Panc1 (cell line): ENCODE measurements at regions not wholly inside any gene's neighbourhood (a gene's known extent, or its start where the extent isn't known, plus 50 kb on each side); places are given as distances from the start of the nearest gene placed in this dataset.

ENCODE experiments used
- ATAC-seq: fragments of 200-7000 bp; cut with Tn5 transposase; 2 replicates; pipeline ENCODE4 v1.9.1; 2020; ENCODE audit warnings: mild to moderate bottlenecking, moderate library complexity
- BruUV-seq: library from RNA; stranded (reverse); fragments of 400-500 nt; replicated peaks from 2 replicates; lab custom pipeline; 2021; lab: Mats Ljungman, UMichigan
- CTCF ChIA-PET: fragments of 300-600 bp; sonication (Branson Sonifier 250); formaldehyde crosslinking; loops from one replicate; lab custom pipeline; 2022; ENCODE audit warnings: antibody characterized with exemption; lab: Charles Lee
- POLR2A ChIA-PET: fragments of 300-600 bp; sonication (Branson Sonifier 250); formaldehyde crosslinking; loops from one replicate; lab custom pipeline; 2022; ENCODE audit warnings: antibody characterized with exemption; lab: Charles Lee
- DNase-seq: peaks from one replicate; pipeline ENCODE4 v3.0.0-alpha.2; 2010; ENCODE audit warnings: low read depth, low spot score
- H3K27ac ChIP-seq: 2 replicates; pipeline ENCODE4 v1.5.1; 2011; ENCODE audit warnings: mild to moderate bottlenecking, low read length, inconsistent platforms
- H3K27me3 ChIP-seq: fragments of 200-500 bp; sonication (Bioruptor generic); 2 replicates; pipeline ENCODE4 v1.6.0; 2014; ENCODE audit warnings: low read length, inconsistent platforms; ENCODE audit not compliant: control insufficient read depth, insufficient read depth
- H3K36me3 ChIP-seq: fragments of 200-500 bp; sonication (Bioruptor generic); 2 replicates; pipeline ENCODE4 v1.5.1; 2014; ENCODE audit warnings: inconsistent platforms, mild to moderate bottlenecking, low read length, moderate library complexity; ENCODE audit not compliant: control insufficient read depth, insufficient read depth
- H3K4me1 ChIP-seq: 2 replicates; pipeline ENCODE4 v1.5.1; 2011; ENCODE audit warnings: inconsistent platforms, mild to moderate bottlenecking, low read length, moderate library complexity; ENCODE audit not compliant: control insufficient read depth, insufficient read depth
- H3K4me3 ChIP-seq, 2 experiments: 2 replicates each; pipeline ENCODE4 v1.5.1; 2011 to 2012; ENCODE audit warnings: low read depth in 2 of 2, low read length in 2 of 2, mild to moderate bottlenecking in 2 of 2, inconsistent platforms in 1 of 2, moderate library complexity in 1 of 2
- H3K9me3 ChIP-seq: fragments of 200-500 bp; sonication (Bioruptor generic); 2 replicates; pipeline ENCODE4 v1.5.1; 2014; ENCODE audit warnings: low read depth, mild to moderate bottlenecking, inconsistent platforms, low read length, moderate library complexity; ENCODE audit not compliant: control insufficient read depth, insufficient read depth
- POLR2AphosphoS5 ChIP-seq: IDR thresholded peaks from 2 replicates; pipeline ENCODE4 v1.6.1; 2012; ENCODE audit warnings: mild to moderate bottlenecking, low read depth, low read length, moderate library complexity
- SIN3A ChIP-seq: IDR thresholded peaks from 2 replicates; pipeline ENCODE4 v1.6.1; 2012; ENCODE audit warnings: low read depth, mild to moderate bottlenecking, low read length, moderate library complexity, borderline replicate concordance; ENCODE audit not compliant: insufficient read depth
- TCF7L2 ChIP-seq: IDR thresholded peaks from 2 replicates; pipeline ENCODE4 v1.6.1; 2011; ENCODE audit warnings: mild to moderate bottlenecking, low read depth, low read length, inconsistent platforms
- in situ Hi-C: cut with HindIII; loops from 2 replicates; pipeline ENCODE4 v1.10.0; 2016; ENCODE audit warnings: low sequenced_read_pairs, low pct_unique_long_range_greater_than_20kb
- intact Hi-C: fragments of 100-400 bp; cut with micrococcal nuclease; formaldehyde crosslinking; loops from one replicate; pipeline ENCODE4 v1.10.0; 2022; ENCODE audit not compliant: unreplicated experiment
- TF ChIP-seq, protein P1 (sequence below): fragments of 450-650 bp; IDR thresholded peaks from 2 replicates; pipeline ENCODE4 v1.5.1; 2017; ENCODE audit warnings: mild to moderate bottlenecking
- TF ChIP-seq, protein P2 (sequence below), 2 experiments: IDR thresholded peaks; 2 replicates each; pipeline ENCODE4 v1.6.1; 2011 to 2012; ENCODE audit warnings: low read depth in 2 of 2, control low read depth in 1 of 2, low read length in 1 of 2, mild to moderate bottlenecking in 1 of 2, moderate library complexity in 1 of 2; ENCODE audit not compliant: insufficient read depth in 1 of 2

DNA sequence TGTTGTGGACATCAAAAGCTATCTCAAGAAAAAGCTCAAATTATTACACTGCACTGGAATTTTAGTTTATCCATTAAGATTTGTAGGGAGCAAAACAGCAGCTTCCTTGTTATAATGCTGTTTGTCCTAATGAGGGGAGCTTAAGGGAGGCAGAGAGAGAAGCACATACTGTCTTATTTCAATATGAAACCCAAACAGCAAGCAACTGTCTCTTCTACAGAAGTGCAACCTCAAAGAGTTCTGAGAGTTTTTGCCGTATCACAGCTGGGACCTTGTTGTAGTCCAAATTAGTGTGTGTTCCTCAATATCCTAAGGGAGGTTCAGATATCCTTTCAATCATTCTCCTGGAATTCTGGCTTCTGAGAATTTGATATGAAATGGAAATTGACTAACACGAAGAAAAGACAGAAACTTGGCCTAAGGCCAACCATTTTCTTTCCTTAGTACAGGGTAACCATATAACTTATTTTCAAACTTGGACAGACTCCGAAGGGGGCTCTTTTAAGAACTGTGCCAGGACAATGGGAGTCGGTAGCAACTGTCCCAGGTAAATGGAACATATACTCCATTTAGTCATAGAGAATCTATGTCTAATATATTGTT lies 149.3 kb upstream of the CCN2 start:
- ChIA-PET POLR2A (no interaction called here), CTCF (interaction anchor here (0.5 kb wide), 1 partner anchor 136 kb away, joined by 5 read pairs; no protein-coding TSS in a partner anchor)
- BruUV-seq = no TSS peak
- Histone ChIP-seq H3K4me3 (no peak overlapping the region), H3K9me3 (no peaks in the 10 kb centered on the region), H3K27ac (no peak overlapping the region), H3K4me1 (no peaks in the 10 kb centered on the region), H3K36me3 (no peaks in the 10 kb centered on the region), H3K27me3 (no peaks in the 10 kb centered on the region)
- ATAC-seq = no peak
- no peak for DNase-seq
- TF ChIP-seq, protein P1, sequence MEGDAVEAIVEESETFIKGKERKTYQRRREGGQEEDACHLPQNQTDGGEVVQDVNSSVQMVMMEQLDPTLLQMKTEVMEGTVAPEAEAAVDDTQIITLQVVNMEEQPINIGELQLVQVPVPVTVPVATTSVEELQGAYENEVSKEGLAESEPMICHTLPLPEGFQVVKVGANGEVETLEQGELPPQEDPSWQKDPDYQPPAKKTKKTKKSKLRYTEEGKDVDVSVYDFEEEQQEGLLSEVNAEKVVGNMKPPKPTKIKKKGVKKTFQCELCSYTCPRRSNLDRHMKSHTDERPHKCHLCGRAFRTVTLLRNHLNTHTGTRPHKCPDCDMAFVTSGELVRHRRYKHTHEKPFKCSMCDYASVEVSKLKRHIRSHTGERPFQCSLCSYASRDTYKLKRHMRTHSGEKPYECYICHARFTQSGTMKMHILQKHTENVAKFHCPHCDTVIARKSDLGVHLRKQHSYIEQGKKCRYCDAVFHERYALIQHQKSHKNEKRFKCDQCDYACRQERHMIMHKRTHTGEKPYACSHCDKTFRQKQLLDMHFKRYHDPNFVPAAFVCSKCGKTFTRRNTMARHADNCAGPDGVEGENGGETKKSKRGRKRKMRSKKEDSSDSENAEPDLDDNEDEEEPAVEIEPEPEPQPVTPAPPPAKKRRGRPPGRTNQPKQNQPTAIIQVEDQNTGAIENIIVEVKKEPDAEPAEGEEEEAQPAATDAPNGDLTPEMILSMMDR = no peak
- TF ChIP-seq POLR2AphosphoS5 (no peak), TCF7L2 (no peak), SIN3A (no peak)
- TF ChIP-seq, protein P2, sequence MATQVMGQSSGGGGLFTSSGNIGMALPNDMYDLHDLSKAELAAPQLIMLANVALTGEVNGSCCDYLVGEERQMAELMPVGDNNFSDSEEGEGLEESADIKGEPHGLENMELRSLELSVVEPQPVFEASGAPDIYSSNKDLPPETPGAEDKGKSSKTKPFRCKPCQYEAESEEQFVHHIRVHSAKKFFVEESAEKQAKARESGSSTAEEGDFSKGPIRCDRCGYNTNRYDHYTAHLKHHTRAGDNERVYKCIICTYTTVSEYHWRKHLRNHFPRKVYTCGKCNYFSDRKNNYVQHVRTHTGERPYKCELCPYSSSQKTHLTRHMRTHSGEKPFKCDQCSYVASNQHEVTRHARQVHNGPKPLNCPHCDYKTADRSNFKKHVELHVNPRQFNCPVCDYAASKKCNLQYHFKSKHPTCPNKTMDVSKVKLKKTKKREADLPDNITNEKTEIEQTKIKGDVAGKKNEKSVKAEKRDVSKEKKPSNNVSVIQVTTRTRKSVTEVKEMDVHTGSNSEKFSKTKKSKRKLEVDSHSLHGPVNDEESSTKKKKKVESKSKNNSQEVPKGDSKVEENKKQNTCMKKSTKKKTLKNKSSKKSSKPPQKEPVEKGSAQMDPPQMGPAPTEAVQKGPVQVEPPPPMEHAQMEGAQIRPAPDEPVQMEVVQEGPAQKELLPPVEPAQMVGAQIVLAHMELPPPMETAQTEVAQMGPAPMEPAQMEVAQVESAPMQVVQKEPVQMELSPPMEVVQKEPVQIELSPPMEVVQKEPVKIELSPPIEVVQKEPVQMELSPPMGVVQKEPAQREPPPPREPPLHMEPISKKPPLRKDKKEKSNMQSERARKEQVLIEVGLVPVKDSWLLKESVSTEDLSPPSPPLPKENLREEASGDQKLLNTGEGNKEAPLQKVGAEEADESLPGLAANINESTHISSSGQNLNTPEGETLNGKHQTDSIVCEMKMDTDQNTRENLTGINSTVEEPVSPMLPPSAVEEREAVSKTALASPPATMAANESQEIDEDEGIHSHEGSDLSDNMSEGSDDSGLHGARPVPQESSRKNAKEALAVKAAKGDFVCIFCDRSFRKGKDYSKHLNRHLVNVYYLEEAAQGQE (IDR thresholded peaks at IDR 0.05; ENCODE audit: insufficient read depth in 1 of 2, low read depth in 2 of 2, low read length in 1 of 2) = no peak
- in situ Hi-C loops (no loop called here), intact Hi-C loops (no loop called here)

DNA sequence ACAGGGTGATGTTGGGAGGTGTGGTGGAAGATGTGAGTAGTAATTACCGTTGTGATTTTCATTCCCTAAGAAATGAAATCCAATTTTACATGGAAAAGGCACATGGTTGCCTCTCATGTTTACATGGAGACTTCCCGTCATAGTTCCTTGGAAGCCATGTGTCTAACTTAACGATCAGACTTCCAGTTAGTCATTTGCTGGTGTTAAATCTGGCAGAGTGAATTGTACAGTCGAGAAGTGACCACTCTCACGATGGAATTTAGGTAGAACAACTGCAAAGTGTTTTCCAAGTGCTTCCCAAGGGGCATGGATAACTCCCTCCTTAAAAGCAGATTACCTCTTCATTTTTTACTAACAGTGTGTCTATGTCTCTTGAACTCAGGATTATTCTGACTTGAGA lies 145.8 kb upstream of the CCN2 start:
- Histone ChIP-seq H3K4me3 (no peak overlapping the region), H3K27me3 (no peaks in the 10 kb centered on the region), H3K4me1 (no peaks in the 10 kb centered on the region), H3K27ac (no peak overlapping the region), H3K9me3 (no peaks in the 10 kb centered on the region; the same call in 1 of the 2 replicates), H3K36me3 (no peaks in the 10 kb centered on the region)
- intact Hi-C loops = no loop called here
- TF ChIP-seq POLR2AphosphoS5 = no peak
- TF ChIP-seq, protein P2 (IDR thresholded peaks at IDR 0.05; ENCODE audit: insufficient read depth in 1 of 2, low read depth in 2 of 2, low read length in 1 of 2) = no peak
- TF ChIP-seq TCF7L2 = no peak
- TF ChIP-seq, protein P1 = no peak
- no peak for TF ChIP-seq SIN3A
- in situ Hi-C loops = no loop called here
- BruUV-seq = no TSS peak
- DNase-seq = no peak
- POLR2A ChIA-PET = no interaction called here
- CTCF ChIA-PET = no interaction called here
- ATAC-seq = no peak
